ENCODE measurements at regions not wholly inside any gene's neighbourhood (a gene's known extent, or its start where the extent isn't known, plus 50 kb on each side); places are given as distances from the start of the nearest gene placed in this dataset.
"Not testable (repeated sequence)": the region's sequence is repeated elsewhere in the genome, so short reads cannot be mapped to it uniquely, and the experiment has no call there.

- DNase-seq, result peak; percentile 52 to 85
Observed at GRCh38 chrX:84865113-84865512, 138.6 kb upstream of the APOOL start.

- DNase-seq, result not testable (repeated sequence)
Observed at GRCh38 chrX:84870281-84870680, 133.4 kb upstream of the APOOL start.

GRCh38 chrX:84872160-84872771 lies 131.4 kb upstream of the APOOL start:
- not testable (repeated sequence) for DNase-seq

- no peak for DNase-seq
Observed at GRCh38 chrX:84873176-84873575, 130.5 kb upstream of the APOOL start.

- no peak for DNase-seq
Observed at GRCh38 chrX:84876876-84877275, 126.8 kb upstream of the APOOL start.

- DNase-seq, result no peak
Observed at GRCh38 chrX:84893897-84894296, 109.8 kb upstream of the APOOL start.

GRCh38 chrX:84907324-84907968 lies 96.2 kb upstream of the APOOL start:
- DNase-seq, result peak; percentile 4 to 14

GRCh38 chrX:84909151-84909550 lies 94.5 kb upstream of the APOOL start:
- DNase-seq, result no peak

GRCh38 chrX:84924624-84925023 lies 79.1 kb upstream of the APOOL start:
- no peak for DNase-seq

- no peak for DNase-seq
Observed at GRCh38 chrX:84932814-84933213, 70.9 kb upstream of the APOOL start.

GRCh38 chrX:84933956-84934556 lies 69.6 kb upstream of the APOOL start:
- no peak for DNase-seq

Data from NCI-H2081 (cell line).